Neuronal stem cell (in vitro differentiated cells): ENCODE measurements at regions not wholly inside any gene's neighbourhood (a gene's known extent, or its start where the extent isn't known, plus 50 kb on each side); places are given as distances from the start of the nearest gene placed in this dataset.

Source experiments
- DNase-seq: peaks from one replicate; pipeline ENCODE4 v3.0.0-alpha.2; 2013; ENCODE audit warnings: low spot score
- H2AFZ ChIP-seq: one replicate; pipeline ENCODE4 v1.6.1; 2013; ENCODE audit warnings: mild to moderate bottlenecking, low read length, inconsistent platforms
- H2AK5ac ChIP-seq: 2 replicates; pipeline ENCODE4 v1.6.1; 2013; ENCODE audit warnings: low read depth, mild to moderate bottlenecking, inconsistent platforms, low read length, moderate library complexity, mixed read lengths
- H2BK120ac ChIP-seq: 2 replicates; pipeline ENCODE4 v1.6.1; 2013; ENCODE audit warnings: low read depth, mild to moderate bottlenecking, inconsistent platforms, low read length, moderate library complexity, mixed read lengths
- H2BK12ac ChIP-seq: one replicate; pipeline ENCODE4 v1.6.1; 2013; ENCODE audit warnings: low read length, inconsistent platforms
- H2BK15ac ChIP-seq: 2 replicates; pipeline ENCODE4 v1.6.1; 2013; ENCODE audit warnings: mild to moderate bottlenecking, low read length, inconsistent platforms, mixed read lengths
- H2BK5ac ChIP-seq: one replicate; pipeline ENCODE4 v1.6.1; 2013; ENCODE audit warnings: inconsistent platforms, mild to moderate bottlenecking, low read length, moderate library complexity
- H3K14ac ChIP-seq: one replicate; pipeline ENCODE4 v1.6.1; 2013; ENCODE audit warnings: low read length, inconsistent platforms
- H3K18ac ChIP-seq: 2 replicates; pipeline ENCODE4 v1.6.1; 2013; ENCODE audit warnings: low read length, inconsistent platforms
- H3K23ac ChIP-seq: 2 replicates; pipeline ENCODE4 v1.6.1; 2013; ENCODE audit warnings: low read depth, mild to moderate bottlenecking, mixed read lengths, low read length, inconsistent platforms; ENCODE audit not compliant: poor library complexity
- H3K27ac ChIP-seq: replicated peaks from 3 replicates; pipeline ENCODE4 v1.5.1; 2013; ENCODE audit warnings: low read length, inconsistent platforms
- H3K27me3 ChIP-seq, 3 experiments: 2 replicates each; pipeline ENCODE4 v1.6.1; 2013; ENCODE audit warnings: low read length in 3 of 3, mild to moderate bottlenecking in 2 of 3, inconsistent platforms in 1 of 3, low read depth in 1 of 3, mixed read lengths in 1 of 3, moderate library complexity in 1 of 3; ENCODE audit not compliant: control insufficient read depth in 3 of 3, insufficient read depth in 3 of 3
- H3K36me3 ChIP-seq, 2 donors: replicated peaks in 1 of 2; 2 replicates each; pipeline ENCODE4 v1.6.1; 2013; ENCODE audit warnings: low read length in 2 of 2; ENCODE audit not compliant: control insufficient read depth in 2 of 2, insufficient read depth in 2 of 2
- H3K4ac ChIP-seq: 2 replicates; pipeline ENCODE4 v1.6.1; 2013; ENCODE audit warnings: inconsistent platforms, mild to moderate bottlenecking, low read length, moderate library complexity
- H3K4me1 ChIP-seq, 2 donors: 1 replicate in 1 of 2; 2 replicates in 1 of 2; pipeline ENCODE4 v1.6.1; 2013; ENCODE audit warnings: low read length in 2 of 2, low read depth in 1 of 2; ENCODE audit not compliant: control insufficient read depth in 2 of 2, insufficient read depth in 1 of 2
- H3K4me2 ChIP-seq: one replicate; pipeline ENCODE4 v1.6.1; 2013; ENCODE audit warnings: mild to moderate bottlenecking, low read length, inconsistent platforms; ENCODE audit not compliant: insufficient read depth, poor library complexity, severe bottlenecking
- H3K4me3 ChIP-seq, 2 donors: 2 replicates each; pipeline ENCODE4 v1.5.1; 2013; ENCODE audit warnings: low read length in 2 of 2, mild to moderate bottlenecking in 2 of 2, inconsistent platforms in 1 of 2, moderate library complexity in 1 of 2
- H3K79me1 ChIP-seq: one replicate; pipeline ENCODE4 v1.6.1; 2013; ENCODE audit warnings: low read depth, mild to moderate bottlenecking, inconsistent platforms, low read length, moderate library complexity
- H3K9ac ChIP-seq: one replicate; pipeline ENCODE4 v1.6.1; 2013; ENCODE audit warnings: mild to moderate bottlenecking, low read depth, low read length, inconsistent platforms; ENCODE audit not compliant: poor library complexity
- H3K9me3 ChIP-seq, 2 donors: replicated peaks in 1 of 2; 2 replicates each; pipeline versions ENCODE3 to v1.6.1; 2013; ENCODE audit warnings: low read length in 2 of 2, mild to moderate bottlenecking in 2 of 2, inconsistent platforms in 1 of 2, low read depth in 1 of 2, mixed read lengths in 1 of 2, moderate library complexity in 1 of 2; ENCODE audit not compliant: control insufficient read depth in 2 of 2, insufficient read depth in 1 of 2
- H4K8ac ChIP-seq: one replicate; pipeline ENCODE4 v1.6.1; 2013; ENCODE audit warnings: low read depth, mild to moderate bottlenecking, inconsistent platforms, low read length, moderate library complexity
- H4K91ac ChIP-seq: one replicate; pipeline ENCODE4 v1.6.1; 2013; ENCODE audit warnings: low read length, low read depth, mild to moderate bottlenecking, inconsistent platforms; ENCODE audit not compliant: poor library complexity
- WGBS, 2 donors: extraction: QIAGEN DNeasy Blood & Tissue Kit; methylation state at CpG; one replicate each; pipeline ENCODE4 v1.1.7; 2013; ENCODE audit warnings: missing lambda C conversion rate in 2 of 2, mixed read lengths in 1 of 2; ENCODE audit not compliant: insufficient read length in 2 of 2, insufficient replicate concordance in 1 of 2; ENCODE audit errors: extremely low coverage in 2 of 2; 5-methylcytosine and 5-hydroxymethylcytosine counted together

- no CpG with 5 or more reads among the region's 7 CpGs for WGBS, 2 donors
- Histone ChIP-seq H3K4me3 (no peak overlapping the region), H3K27me3 (no peaks in the 10 kb centered on the region), H4K91ac (no peak overlapping the region), H3K4me1 (peaks cover 3 to 16% of the 10 kb centered on the region in 2 donors), H2BK5ac (no peak overlapping the region), H3K9ac (no peak overlapping the region), H3K14ac (no peak overlapping the region), H2BK12ac (no peak overlapping the region), H2AK5ac (no peak overlapping the region), H2BK15ac (no peak overlapping the region), H3K79me1 (no peaks in the 10 kb centered on the region), H3K23ac (no peak overlapping the region), H3K9me3 (peaks cover 0 to 11% of the 10 kb centered on the region in 2 donors), H3K27ac (peak overlapping the region; percentile 40), H2AFZ (no peak overlapping the region), H2BK120ac (no peak overlapping the region), H3K4me2 (no peak overlapping the region), H3K18ac (peak overlapping the region; percentile 24), H3K4ac (no peak overlapping the region), H4K8ac (no peak overlapping the region), H3K36me3 (no peaks in the 10 kb centered on the region)
- no peak for DNase-seq
Measured at GRCh38 chr12:13817131-13817530, 164.3 kb downstream of the GRIN2B start.

- Histone ChIP-seq H2BK15ac (no peak overlapping the region), H3K79me1 (no peaks in the 10 kb centered on the region), H3K9ac (no peak overlapping the region), H2AK5ac (no peak overlapping the region), H2AFZ (no peak overlapping the region), H3K27ac (no peak overlapping the region), H3K18ac (no peak overlapping the region), H3K14ac (no peak overlapping the region), H3K9me3 (peaks cover 0 to 11% of the 10 kb centered on the region in 2 donors), H3K4ac (no peak overlapping the region), H2BK5ac (no peak overlapping the region), H2BK12ac (no peak overlapping the region), H3K27me3 (no peaks in the 10 kb centered on the region), H4K91ac (no peak overlapping the region), H3K4me1 (peaks cover 3 to 16% of the 10 kb centered on the region in 2 donors), H2BK120ac (no peak overlapping the region), H3K36me3 (no peaks in the 10 kb centered on the region), H3K23ac (no peak overlapping the region), H4K8ac (no peak overlapping the region), H3K4me2 (no peak overlapping the region), H3K4me3 (no peak overlapping the region)
- WGBS, 2 donors: no CpG with 5 or more reads among the region's 2 CpGs
- peak; percentile 44 for DNase-seq
Measured at GRCh38 chr12:13816394-13816793, 165.0 kb downstream of the GRIN2B start.

GRCh38 chr12:13812168-13812567 lies 169.2 kb downstream of the GRIN2B start:
- Histone ChIP-seq H3K18ac (no peak overlapping the region), H3K36me3 (no peaks in the 10 kb centered on the region), H2BK5ac (no peak overlapping the region), H3K9ac (no peak overlapping the region), H2BK15ac (no peak overlapping the region), H3K4ac (no peak overlapping the region), H3K79me1 (no peaks in the 10 kb centered on the region), H3K4me3 (no peak overlapping the region), H2BK120ac (no peak overlapping the region), H3K23ac (no peak overlapping the region), H3K14ac (no peak overlapping the region), H4K91ac (no peak overlapping the region), H3K4me2 (no peak overlapping the region), H4K8ac (no peak overlapping the region), H2AK5ac (no peak overlapping the region), H2BK12ac (no peak overlapping the region), H3K27ac (no peak overlapping the region), H3K4me1 (peaks cover 2 to 10% of the 10 kb centered on the region in 2 donors), H2AFZ (no peak overlapping the region), H3K9me3 (peaks cover 0 to 11% of the 10 kb centered on the region in 2 donors), H3K27me3 (no peaks in the 10 kb centered on the region)
- DNase-seq: no peak

- Histone ChIP-seq H3K14ac (no peak overlapping the region), H3K4me1 (no peaks in the 10 kb centered on the region), H3K4me3 (no peak overlapping the region), H3K9me3 (peaks cover 0 to 11% of the 10 kb centered on the region in 2 donors), H3K36me3 (no peaks in the 10 kb centered on the region), H3K27me3 (no peaks in the 10 kb centered on the region), H3K4ac (no peak overlapping the region), H2BK120ac (no peak overlapping the region), H2AK5ac (no peak overlapping the region), H3K9ac (no peak overlapping the region), H4K91ac (no peak overlapping the region), H3K79me1 (no peaks in the 10 kb centered on the region), H2BK12ac (no peak overlapping the region), H2BK5ac (no peak overlapping the region), H3K27ac (no peak overlapping the region), H2BK15ac (no peak overlapping the region), H3K4me2 (no peak overlapping the region), H3K18ac (no peak overlapping the region), H2AFZ (no peak overlapping the region), H4K8ac (no peak overlapping the region), H3K23ac (no peak overlapping the region)
- WGBS, 2 donors: no CpG with 5 or more reads among the region's 3 CpGs
- no peak for DNase-seq
Measured at GRCh38 chr12:13811061-13811460, 170.3 kb downstream of the GRIN2B start.
